IMR-90 (cell line): ENCODE measurements at regions not wholly inside any gene's neighbourhood (a gene's known extent, or its start where the extent isn't known, plus 50 kb on each side); places are given as distances from the start of the nearest gene placed in this dataset.

Source experiments
- CTCF ChIP-seq: conservative IDR thresholded peaks from 2 replicates; pipeline ENCODE4 v1.5.1; 2012; ENCODE audit warnings: mild to moderate bottlenecking, low read depth, low read length, improper control_type of control experiment
- MXI1 ChIP-seq: IDR thresholded peaks from 2 replicates; pipeline ENCODE4 v1.6.1; 2012; ENCODE audit warnings: low read depth, mild to moderate bottlenecking, low read length, moderate library complexity, borderline replicate concordance
- POLR2A ChIP-seq: IDR thresholded peaks from 2 replicates; pipeline ENCODE4 v1.6.1; 2012; ENCODE audit warnings: mild to moderate bottlenecking, low read depth, low read length
- RCOR1 ChIP-seq: IDR thresholded peaks from 2 replicates; pipeline ENCODE4 v1.6.1; 2012; ENCODE audit warnings: mild to moderate bottlenecking, low read length, improper control_type of control experiment; ENCODE audit not compliant: insufficient replicate concordance
- RFX5 ChIP-seq: IDR thresholded peaks from 2 replicates; pipeline ENCODE4 v1.8.0; 2012; ENCODE audit warnings: low read depth, mild to moderate bottlenecking, low read length, moderate library complexity

GRCh38 chr12:43004908-43005307 lies 415.4 kb upstream of the PRICKLE1 start:
- TF ChIP-seq CTCF: no peak
- no peak for TF ChIP-seq RFX5
- no peak for TF ChIP-seq POLR2A
- TF ChIP-seq RCOR1: no peak
- TF ChIP-seq MXI1: no peak
